GM19395 (cell line): ENCODE measurements at regions not wholly inside any gene's neighbourhood (a gene's known extent, or its start where the extent isn't known, plus 50 kb on each side); places are given as distances from the start of the nearest gene placed in this dataset.

ENCODE experiments used
- ATAC-seq: cut with Tn5 transposase; IDR thresholded peaks from one replicate; pipeline ENCODE4 v1.9.1; 2021; ENCODE audit warnings: mild to moderate bottlenecking, moderate library complexity; ENCODE audit not compliant: unreplicated experiment

- ATAC-seq = no peak
Measured at GRCh38 chr1:175865041-175865766, 121.8 kb upstream of the TNR start.

- ATAC-seq = no peak
Measured at GRCh38 chr1:175864625-175865024, 121.2 kb upstream of the TNR start.

DNA sequence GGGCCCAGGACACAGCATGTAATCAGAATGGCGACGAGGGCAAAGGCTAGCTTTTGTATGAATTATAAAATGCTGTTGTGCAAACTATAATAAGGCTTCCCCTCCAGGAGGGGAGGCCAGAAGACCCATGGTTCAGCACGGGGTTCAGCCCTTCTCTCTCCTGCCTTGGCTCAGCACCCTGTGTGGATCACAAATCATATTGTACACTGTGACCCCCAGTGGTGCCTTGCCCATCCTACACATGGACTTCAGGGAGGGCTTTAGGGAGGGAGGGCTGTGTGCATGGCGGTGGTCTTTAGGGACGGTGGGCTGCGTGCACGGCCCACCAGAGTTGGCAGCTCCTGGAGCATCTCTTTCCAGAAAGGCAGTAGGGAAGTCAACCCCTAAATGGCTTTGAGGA is 120.8 kb upstream of the TNR start:
- no peak for ATAC-seq

- no peak for ATAC-seq
Measured at GRCh38 chr1:175863299-175864050, 120.1 kb upstream of the TNR start.

DNA sequence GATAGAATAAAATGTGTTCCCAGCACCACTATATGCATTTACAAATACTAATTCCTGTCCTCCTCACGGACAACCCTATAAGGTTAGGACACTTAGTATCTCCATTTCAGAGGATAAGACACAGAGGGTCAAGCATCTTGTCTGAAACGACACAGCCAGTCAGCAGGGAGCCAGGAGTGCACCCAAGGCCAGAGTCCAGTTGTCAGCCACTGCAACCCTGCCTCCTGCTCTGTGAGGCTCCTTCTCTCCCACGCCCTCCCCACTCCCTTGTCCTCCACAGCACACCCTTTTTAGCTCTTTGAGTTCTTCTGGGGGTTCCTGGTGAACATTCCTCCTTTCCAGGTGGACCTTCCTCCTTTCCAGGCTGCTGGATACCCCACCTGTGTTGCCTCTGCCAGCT is 119.0 kb upstream of the TNR start:
- ATAC-seq = no peak

- ATAC-seq = no peak
Measured at GRCh38 chr1:175861626-175862367, 118.4 kb upstream of the TNR start.

DNA sequence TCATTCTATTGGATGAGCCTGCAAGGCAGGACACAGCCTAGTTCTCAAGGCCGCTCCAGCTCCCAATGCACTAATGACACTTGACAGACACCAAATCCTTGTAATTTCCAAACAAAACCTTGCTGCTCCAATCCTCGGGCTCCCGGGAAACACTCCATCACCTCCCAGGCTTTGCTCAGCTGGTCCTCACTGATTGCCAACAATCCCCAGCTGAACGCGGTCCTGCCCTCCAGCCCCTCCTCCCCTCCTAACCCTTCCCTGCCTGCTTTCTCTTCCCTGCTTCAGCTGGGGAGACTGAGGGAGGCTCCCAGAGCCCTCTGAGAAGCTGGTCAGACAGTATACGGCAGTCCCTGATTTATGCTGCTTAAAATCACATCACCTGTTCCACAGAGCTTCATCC is 114.4 kb upstream of the TNR start:
- ATAC-seq = no peak

- no peak for ATAC-seq
Measured at GRCh38 chr1:175853681-175854080, 110.3 kb upstream of the TNR start.

GRCh38 chr1:175851749-175852148 is 108.4 kb upstream of the TNR start:
- no peak for ATAC-seq

DNA sequence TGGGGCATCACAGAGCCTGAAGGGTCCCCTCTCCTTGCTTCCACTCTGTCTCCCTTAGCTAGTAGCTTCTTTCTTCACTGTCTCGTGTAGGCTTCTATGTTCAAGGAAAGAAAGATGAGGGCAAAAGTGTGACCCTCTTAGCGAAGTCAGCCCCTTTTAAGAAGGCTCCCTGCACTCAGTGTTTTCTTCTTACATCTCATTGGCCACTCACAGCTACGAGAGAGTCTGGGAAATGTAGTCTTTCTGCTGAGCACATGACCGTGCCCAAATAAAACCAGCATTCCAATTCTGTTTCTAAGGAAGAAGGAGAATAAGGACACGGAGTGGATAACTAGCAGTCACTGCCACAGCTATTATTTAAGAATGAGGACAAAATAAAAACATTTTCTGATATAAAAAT is 104.9 kb upstream of the TNR start:
- no peak for ATAC-seq

DNA sequence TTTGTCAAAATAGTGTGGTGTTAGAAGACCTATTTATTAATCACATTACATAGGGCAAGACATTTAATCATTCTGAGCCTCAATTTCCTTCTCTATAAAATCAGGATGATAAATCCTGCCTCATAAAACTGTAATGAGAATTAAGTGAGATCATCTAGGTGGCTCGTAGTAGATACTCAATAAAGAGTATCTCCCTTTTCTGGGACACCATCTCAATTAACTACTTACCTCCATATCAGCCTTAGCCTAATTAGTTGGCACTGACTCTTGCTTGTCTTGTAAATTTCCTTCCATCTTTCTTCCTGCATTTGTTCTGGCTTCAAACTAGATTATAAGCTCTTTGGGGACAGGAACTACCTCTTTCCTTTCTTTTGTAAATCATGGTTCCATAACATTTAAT is 102.6 kb upstream of the TNR start:
- no peak for ATAC-seq

- no peak for ATAC-seq
Measured at GRCh38 chr1:175845338-175845737, 101.9 kb upstream of the TNR start.

GRCh38 chr1:175844877-175845276 is 101.5 kb upstream of the TNR start:
- ATAC-seq = no peak

DNA sequence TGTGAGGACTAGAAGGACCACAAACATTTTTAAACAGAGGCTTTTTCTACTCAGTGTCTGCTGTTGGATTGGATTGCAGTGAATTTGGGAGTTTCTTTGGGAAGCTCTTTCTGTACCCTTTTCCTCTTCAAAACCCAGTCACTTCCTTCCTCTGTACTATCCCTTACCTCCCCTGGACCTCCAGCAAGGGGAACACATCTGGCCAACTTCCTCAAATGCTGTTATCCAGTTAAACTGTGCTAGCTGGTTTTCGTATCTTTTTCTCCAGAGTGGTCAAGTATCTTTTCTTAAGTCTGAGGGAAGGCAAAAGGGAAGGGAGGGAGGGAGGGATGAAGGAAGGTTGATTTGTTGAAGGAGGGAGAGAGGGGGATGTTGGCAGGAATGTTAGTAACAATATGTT is 99.2 kb upstream of the TNR start:
- no peak for ATAC-seq

- ATAC-seq = no peak
Measured at GRCh38 chr1:175841738-175842187, 98.4 kb upstream of the TNR start.

DNA sequence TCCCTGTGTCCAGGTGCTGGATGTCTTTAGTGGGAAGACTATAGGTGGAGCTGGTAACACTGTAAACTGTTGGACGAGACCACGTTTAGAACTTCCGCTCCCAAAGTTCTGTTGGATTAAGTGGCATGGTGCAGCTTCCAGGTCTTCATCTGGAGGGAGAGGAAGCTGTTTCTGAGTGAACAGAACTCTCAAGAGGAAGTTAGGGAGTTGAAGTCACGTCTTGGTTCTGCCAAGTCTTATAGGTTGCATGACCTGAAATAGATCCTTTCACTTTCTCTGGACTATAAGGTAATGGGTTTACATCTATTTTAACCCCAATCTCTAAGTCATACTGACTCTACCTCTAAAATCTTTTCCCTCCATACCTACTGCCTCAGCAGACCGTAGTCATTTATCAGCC is 97.4 kb upstream of the TNR start:
- ATAC-seq = no peak

- no peak for ATAC-seq
Measured at GRCh38 chr1:175839779-175840669, 96.6 kb upstream of the TNR start.

- ATAC-seq = no peak
Measured at GRCh38 chr1:175834597-175834996, 91.2 kb upstream of the TNR start.

- ATAC-seq = no peak
Measured at GRCh38 chr1:175833951-175834350, 90.6 kb upstream of the TNR start.

DNA sequence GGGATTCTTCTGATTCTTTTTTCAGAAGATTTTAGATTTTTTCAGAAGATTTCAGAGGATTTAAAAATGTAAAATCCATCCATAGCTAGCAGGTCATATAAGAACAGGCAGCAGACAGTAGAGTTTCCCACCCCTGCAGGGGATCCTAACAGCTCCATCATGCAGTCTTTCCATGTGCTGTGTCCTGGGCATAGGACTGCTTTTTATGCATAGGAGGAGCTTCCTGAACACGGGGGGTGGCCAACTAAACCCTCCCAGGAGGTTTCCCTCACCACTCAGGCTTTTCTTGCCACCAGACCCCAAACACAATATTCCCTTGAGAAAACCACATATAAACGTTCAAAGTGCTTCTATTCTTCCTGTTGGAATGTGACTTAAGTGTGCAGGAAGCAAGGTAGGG is 90.1 kb upstream of the TNR start:
- no peak for ATAC-seq

DNA sequence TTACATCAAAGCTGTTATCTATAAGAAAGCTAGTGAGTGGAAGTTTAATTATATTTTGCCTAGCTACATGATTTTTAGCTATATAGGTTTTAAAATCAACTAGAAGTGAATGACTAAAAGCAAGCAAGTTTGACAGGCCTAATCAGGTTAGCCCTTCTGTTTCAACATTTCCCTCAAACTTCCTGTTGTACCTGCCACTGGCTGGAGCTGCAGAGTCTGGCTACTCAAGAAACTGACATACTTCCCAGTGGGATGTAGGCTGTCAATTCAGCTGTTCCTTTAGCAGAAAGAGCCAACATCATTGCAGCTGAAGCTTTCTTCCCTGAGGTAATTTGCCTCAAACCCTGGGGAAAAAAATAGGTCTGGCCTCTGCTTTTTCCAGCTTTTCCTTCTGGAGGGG is 87.1 kb upstream of the TNR start:
- no peak for ATAC-seq
